ENCODE measurements at regions not wholly inside any gene's neighbourhood (a gene's known extent, or its start where the extent isn't known, plus 50 kb on each side); places are given as distances from the start of the nearest gene placed in this dataset.
"Not testable (repeated sequence)": the region's sequence is repeated elsewhere in the genome, so short reads cannot be mapped to it uniquely, and the experiment has no call there.

GRCh38 chr14:58755031-58755925 is 117.5 kb downstream of the DACT1 start:
- DNase-seq, result peak; percentile 50

GRCh38 chr14:58760121-58760520 is 122.4 kb downstream of the DACT1 start:
- no peak for DNase-seq

GRCh38 chr14:58762629-58763028 is 124.9 kb downstream of the DACT1 start:
- no peak for DNase-seq

- DNase-seq, result no peak
These were observed 125.4 kb downstream of the DACT1 start for GRCh38 chr14:58763210-58763609.

GRCh38 chr14:58765418-58765831 is 127.7 kb downstream of the DACT1 start:
- DNase-seq, result no peak

DNA sequence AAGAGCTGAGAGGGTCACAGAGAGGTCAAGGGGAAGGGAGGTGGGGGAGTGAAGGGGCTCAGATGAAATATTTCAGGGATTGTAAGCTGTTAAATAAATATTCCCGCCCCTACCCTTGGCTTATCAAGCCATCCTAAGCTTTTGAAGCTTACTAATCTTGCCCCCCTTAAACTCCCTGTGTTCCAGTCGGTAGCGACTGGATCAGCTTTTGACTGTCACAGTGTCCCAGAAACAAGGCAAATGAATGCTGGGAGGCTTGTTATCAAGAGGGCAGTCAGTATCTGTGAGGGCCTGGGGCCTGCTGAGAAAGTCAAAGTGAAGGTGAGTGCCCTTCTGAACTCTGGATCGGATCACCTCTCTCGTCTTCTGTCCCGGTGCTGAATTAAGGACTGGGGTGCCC is 128.1 kb downstream of the DACT1 start:
- no peak for DNase-seq

- no peak for DNase-seq
These were observed 131.4 kb downstream of the DACT1 start for GRCh38 chr14:58769011-58769643.

GRCh38 chr14:58769771-58770170 is 132.0 kb downstream of the DACT1 start:
- DNase-seq, result no peak

- DNase-seq, result no peak
These were observed 132.8 kb downstream of the DACT1 start for GRCh38 chr14:58770491-58770982.

DNA sequence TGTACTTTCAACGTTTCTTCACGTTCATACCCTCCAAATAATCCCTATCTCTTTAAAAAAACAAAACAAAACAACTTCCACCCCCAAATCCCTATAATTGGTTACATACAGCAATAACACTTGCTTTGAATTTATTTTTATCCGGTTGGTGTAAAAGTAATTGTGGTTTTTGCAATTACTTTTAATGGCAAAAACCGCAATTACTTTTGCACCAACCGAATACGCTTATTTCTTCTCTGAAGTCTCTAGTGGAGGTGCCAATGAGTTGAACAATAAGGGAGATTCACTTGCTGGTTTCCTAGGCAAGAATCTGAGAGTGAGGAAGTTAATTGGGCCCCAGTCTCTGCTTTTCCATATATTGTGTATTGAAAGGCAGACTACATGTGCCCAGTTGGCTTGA is 133.3 kb downstream of the DACT1 start:
- DNase-seq, result no peak

- DNase-seq, result no peak
These were observed 134.4 kb downstream of the DACT1 start for GRCh38 chr14:58772116-58772515.

GRCh38 chr14:58772794-58773620 is 135.2 kb downstream of the DACT1 start:
- DNase-seq, result peak; percentile 74

GRCh38 chr14:58774531-58774930 is 136.8 kb downstream of the DACT1 start:
- no peak for DNase-seq

DNA sequence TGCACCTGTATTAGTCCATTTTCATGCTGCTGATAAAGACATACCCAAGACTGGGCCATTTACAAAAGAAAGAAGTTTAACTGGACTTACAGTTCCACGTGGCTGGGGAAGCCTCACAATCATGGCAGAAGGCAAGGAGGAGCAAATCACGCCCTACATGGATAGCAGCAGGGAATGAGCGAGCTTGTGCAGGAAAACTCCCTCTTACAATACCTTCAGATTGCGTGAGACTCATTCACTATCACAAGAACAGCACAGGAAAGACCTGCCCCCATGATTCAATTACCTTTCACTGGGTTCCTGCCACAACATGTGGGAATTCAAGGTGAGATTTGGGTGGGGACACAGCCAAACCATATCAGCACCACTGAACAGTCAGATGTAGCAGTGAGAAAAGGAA is 137.4 kb downstream of the DACT1 start:
- DNase-seq, result not testable (repeated sequence)

DNA sequence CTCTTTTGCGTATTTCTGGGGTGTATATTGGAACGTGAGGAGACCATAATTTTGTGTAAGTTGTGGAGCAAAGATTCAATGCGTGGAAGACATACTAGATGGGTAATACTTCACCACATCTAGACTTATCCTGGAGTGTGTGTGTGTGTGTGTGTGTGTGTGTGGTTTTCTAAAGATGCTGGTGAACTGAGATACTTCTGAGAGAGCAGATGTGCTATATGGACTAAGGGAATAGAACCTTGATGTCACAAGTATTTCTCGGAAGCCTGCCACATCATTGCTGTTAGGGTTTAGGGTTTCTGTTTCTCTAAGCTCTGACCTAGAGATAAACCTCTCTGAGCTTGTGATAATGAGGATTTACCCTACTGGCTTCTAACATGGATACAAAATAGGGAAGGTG is 138.8 kb downstream of the DACT1 start:
- no peak for DNase-seq

DNA sequence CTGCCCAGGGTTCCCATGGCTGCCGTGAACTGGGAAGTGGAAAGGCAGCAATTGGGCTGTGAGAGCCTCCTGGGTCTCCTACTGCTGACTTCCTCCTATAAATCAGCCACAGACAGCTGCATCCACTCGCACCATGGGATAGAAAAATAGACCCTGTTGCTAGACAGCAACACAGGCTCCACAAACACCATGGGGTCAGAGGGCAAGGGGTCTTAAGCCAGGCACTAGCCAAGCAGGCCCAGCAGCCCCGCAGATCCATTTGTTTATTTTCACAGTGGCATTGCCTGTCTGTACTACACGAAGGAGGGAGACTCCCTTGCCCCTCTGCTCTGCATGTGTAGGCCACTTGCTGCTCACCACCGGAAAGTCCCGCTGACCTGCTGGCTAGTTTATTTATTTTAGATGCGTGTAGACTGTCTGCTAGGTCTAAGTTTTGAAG is 139.8 kb downstream of the DACT1 start:
- DNase-seq, result no peak

- DNase-seq, result no peak
These were observed 140.4 kb downstream of the DACT1 start for GRCh38 chr14:58778202-58778601.

- DNase-seq, result no peak
These were observed 141.6 kb downstream of the DACT1 start for GRCh38 chr14:58779376-58779775.

DNA sequence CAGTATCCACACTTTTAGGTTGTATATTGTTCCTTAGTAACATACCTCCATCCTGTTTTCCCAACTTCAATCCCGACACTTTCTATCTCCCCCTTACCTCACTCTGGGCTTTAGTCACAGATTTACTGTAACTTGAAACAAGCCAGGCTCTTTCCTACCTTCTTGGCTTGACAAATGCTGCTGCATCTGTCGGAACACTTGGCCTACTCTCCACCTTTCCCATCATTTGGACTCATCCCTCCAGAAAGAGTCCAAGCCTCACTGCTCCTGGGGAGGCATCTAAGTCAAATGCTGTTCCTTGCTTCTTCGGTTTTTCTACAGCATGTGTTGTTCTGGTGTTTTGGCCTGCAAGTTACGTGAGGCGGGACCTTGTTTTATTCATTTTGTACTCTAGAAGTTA is 142.4 kb downstream of the DACT1 start:
- DNase-seq, result no peak

DNA sequence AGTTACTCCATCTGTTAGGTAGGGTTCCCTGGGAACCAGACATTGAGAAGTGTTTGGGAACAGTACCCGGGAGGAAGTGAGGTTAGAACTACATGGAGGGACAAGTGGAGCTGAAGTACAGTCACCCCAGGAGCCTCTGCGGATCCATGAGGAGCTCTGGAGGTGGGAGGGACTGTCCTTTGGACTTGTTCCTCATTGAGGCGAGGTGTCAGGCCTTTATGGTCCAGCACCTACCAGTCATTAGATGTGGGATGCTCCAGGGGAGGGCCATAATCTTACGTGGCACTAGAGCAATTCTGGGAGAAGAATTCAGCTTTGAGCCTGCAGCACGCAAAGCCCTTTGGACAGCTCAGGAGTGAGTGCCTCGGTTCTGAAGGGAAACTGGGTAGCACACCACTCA is 142.8 kb downstream of the DACT1 start:
- no peak for DNase-seq

DNA sequence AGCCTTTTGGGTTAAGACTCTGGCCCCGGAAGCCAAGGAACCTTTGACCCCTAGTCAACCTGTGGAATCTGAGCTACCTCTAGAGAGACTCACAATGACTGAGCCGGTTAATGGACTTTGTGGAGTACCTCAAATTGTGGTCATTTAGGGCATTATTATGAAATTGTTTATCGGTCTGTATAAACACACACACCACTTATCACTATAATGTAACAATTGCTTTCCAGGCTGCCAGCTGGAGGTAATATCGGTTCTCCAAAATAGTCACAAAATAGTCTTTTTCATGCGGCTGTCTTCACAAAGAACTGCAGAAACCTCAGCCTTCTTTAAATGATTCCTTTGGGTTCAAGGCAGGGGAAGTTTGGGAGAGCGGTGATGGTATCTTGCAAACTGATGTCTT is 144.2 kb downstream of the DACT1 start:
- no peak for DNase-seq

GRCh38 chr14:58783792-58784511 is 146.2 kb downstream of the DACT1 start:
- DNase-seq, result no peak

- peak; percentile 40 for DNase-seq
These were observed 147.2 kb downstream of the DACT1 start for GRCh38 chr14:58784931-58785330.

Measured in fibroblast of upper back skin (primary cell).